Lower leg skin (tissue), 3 donors: ENCODE measurements at regions not wholly inside any gene's neighbourhood (a gene's known extent, or its start where the extent isn't known, plus 50 kb on each side); places are given as distances from the start of the nearest gene placed in this dataset.

Experiments used
- CTCF ChIP-seq, 3 donors: fragments of 450-650 bp; IDR thresholded peaks; one replicate each; pipeline ENCODE4 v1.5.1; 2016; ENCODE audit warnings: antibody characterized with exemption in 3 of 3, mild to moderate bottlenecking in 3 of 3, moderate library complexity in 2 of 3
- POLR2A ChIP-seq, 2 donors: fragments of 450-650 bp; IDR thresholded peaks; one replicate each; pipeline ENCODE4 v1.6.1; 2016 to 2017; ENCODE audit warnings: antibody characterized with exemption in 2 of 2, mild to moderate bottlenecking in 1 of 2, moderate library complexity in 1 of 2

GRCh38 chr1:57872913-57873312, 449.1 kb upstream of the DAB1 start:
- no peak for TF ChIP-seq POLR2A (IDR thresholded peaks at IDR 0.05)
- TF ChIP-seq CTCF (IDR thresholded peaks at IDR 0.05): no peak
